HG02981 (cell line): ENCODE measurements at regions not wholly inside any gene's neighbourhood (a gene's known extent, or its start where the extent isn't known, plus 50 kb on each side); places are given as distances from the start of the nearest gene placed in this dataset.
"Not testable (repeated sequence)": the region's sequence is repeated elsewhere in the genome, so short reads cannot be mapped to it uniquely, and the experiment has no call there.

Source experiments
- ATAC-seq: cut with Tn5 transposase; IDR thresholded peaks from one replicate; pipeline ENCODE4 v1.9.1; 2021; ENCODE audit warnings: mild to moderate bottlenecking, moderate library complexity; ENCODE audit not compliant: unreplicated experiment

GRCh38 chr3:167106456-167106855 lies 273.6 kb downstream of the ZBBX start:
- ATAC-seq: no peak

GRCh38 chr3:167102071-167102470 lies 278.0 kb downstream of the ZBBX start:
- no peak for ATAC-seq

DNA sequence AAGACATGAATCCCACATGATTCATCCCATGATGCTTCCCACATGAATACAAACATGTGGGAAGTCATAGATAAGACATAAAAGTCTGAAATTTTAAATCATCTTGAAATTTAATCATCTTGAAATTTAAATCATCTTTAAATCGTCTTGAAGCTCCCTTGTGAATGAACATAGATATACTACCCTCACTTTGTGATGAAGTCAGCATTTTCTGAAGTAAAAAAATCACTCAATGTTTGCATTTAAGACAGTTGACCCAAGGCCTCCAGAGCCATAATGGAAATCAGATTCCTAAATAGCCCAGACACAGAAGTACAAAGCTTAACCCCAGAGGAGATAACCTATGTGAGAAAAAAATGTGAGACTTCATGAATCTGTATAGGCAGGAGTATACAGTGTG lies 279.4 kb downstream of the ZBBX start:
- ATAC-seq: no peak

DNA sequence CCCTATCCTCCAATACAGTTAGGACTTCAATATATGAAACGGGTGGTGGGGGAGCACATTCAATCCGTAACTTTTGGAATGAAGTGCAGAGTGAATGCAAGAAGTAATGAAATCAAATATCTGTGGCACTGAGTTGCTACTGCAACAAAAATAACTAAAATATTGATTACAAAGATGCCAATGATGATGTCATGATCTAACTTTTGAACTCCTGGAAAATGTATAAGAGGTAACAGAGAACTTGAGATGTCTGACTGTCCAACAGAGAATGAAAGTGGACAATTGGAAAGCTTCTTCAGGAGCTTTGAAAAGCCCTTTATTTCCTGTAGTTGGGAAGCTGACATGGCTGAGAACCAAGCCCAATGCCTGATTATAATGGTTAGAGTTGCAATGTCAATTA lies 279.9 kb downstream of the ZBBX start:
- no peak for ATAC-seq

GRCh38 chr3:167095976-167096375 lies 284.1 kb downstream of the ZBBX start:
- ATAC-seq: no peak

DNA sequence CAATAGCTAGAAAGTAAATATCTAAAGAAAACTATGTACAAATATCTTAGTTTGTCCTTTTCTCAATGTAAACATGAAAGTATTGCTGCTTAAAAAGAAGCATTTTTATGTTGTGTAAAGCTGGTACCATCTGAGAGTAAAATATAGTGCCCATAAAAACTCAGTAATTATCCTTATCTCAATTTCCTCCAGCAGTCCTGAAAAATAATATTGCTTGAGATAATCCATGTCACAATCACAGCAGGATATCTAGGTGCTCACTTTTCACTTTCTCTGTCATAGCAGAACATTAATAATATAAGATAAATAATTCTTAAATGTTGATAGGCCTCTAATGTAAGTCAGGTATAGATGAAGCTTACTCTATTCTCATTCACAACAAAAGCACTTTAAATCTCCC lies 285.5 kb downstream of the ZBBX start:
- no peak for ATAC-seq

DNA sequence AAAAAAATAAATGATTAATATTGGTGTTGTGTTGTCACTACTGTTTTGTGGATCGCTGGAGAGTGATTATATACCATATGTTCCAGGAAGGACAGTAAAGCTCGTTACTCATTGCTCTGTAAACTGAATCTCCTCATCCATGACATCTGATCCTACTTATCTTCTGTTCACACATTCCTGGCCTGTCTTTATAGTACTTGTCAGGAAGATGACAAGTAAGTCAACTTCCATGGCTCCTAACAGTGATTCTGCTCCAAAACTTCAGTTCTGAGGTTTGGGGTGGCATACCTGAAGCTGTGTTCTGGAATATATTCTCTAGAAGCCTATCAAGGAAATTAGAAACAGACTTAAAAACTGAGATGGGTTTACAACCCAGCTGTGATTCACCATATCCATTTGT lies 288.9 kb downstream of the ZBBX start:
- no peak for ATAC-seq

DNA sequence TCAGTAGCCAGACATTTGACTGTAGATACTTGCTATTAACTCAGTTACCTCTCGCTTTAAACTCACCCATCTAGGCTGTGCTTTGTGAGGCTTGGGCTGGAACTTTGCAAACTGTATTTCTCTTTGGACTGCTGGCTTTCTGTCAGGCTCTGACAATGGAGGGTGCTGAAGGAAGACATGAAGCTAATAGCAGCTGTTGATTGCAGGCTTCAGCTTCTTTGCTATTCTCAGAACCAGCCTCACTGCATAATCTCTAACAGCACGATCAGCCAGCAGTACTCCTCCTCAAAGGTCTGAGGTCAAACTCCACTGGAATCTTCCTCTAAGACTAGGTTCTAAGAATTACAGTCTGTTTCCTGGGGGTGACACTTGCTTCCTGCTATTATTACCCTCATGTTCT lies 295.6 kb downstream of the ZBBX start:
- no peak for ATAC-seq

DNA sequence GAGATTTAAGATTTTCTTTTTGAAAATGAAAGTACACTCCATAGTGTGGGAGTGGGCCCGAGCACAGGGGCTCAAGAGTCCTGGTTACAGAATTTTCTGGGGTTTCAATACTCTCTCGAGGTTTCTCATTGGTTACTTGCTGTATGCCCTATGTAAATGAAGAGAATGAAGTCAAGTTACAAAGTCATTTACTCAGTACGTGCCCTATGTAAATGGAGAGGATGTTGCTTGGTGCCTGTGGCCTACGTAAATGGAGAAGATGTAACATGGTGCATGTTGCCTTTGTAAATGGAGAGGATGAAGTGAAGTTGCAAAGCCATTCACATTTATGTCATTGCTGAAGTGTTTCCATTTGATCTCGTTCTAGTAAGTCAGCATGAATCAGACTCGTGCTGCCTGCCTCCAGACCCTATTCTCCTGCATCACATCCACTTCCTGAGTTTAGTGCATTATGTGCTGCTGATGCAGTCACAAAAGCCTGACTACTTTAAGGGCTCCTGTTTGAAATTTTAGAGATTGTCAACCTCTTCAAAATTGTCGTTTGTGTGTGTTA lies 302.0 kb downstream of the ZBBX start:
- no peak for ATAC-seq

- no peak for ATAC-seq
These were observed 312.3 kb downstream of the ZBBX start for GRCh38 chr3:167067787-167068161.

- ATAC-seq: no peak
These were observed 312.9 kb downstream of the ZBBX start for GRCh38 chr3:167066977-167067786.

DNA sequence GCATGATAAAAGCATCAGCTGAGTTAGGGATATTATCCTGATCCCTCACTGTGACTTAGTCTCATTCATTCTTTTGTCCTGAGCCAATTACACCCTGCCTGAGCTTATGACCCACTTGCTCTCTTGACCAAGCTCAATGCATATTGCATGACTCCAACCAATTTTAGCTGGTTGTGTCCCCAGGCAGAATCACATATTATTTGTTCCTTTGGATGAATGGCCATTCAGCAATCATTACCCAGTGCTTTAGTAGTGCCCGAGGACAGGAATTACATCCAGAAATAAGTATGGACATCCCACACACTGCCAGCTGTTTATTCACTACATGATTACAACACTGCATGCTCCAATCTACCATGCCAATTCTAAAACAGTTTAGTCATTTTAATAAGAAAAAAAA lies 322.5 kb downstream of the ZBBX start:
- no peak for ATAC-seq

GRCh38 chr3:167054926-167055325 lies 325.2 kb downstream of the ZBBX start:
- ATAC-seq: no peak

GRCh38 chr3:167051421-167051820 lies 328.7 kb downstream of the ZBBX start:
- no peak for ATAC-seq

- no peak for ATAC-seq
These were observed 346.2 kb downstream of the ZBBX start for GRCh38 chr3:167033866-167034265.

- ATAC-seq: no peak
These were observed 347.7 kb downstream of the ZBBX start for GRCh38 chr3:167032267-167032876.

- ATAC-seq: no peak
These were observed 348.6 kb downstream of the ZBBX start for GRCh38 chr3:167031364-167032049.

- ATAC-seq: no peak
These were observed 349.9 kb downstream of the ZBBX start for GRCh38 chr3:167030082-167030725.

GRCh38 chr3:167019503-167019902 lies 360.6 kb downstream of the ZBBX start:
- not testable (repeated sequence) for ATAC-seq

- ATAC-seq: not testable (repeated sequence)
These were observed 361.4 kb downstream of the ZBBX start for GRCh38 chr3:167018591-167019111.

DNA sequence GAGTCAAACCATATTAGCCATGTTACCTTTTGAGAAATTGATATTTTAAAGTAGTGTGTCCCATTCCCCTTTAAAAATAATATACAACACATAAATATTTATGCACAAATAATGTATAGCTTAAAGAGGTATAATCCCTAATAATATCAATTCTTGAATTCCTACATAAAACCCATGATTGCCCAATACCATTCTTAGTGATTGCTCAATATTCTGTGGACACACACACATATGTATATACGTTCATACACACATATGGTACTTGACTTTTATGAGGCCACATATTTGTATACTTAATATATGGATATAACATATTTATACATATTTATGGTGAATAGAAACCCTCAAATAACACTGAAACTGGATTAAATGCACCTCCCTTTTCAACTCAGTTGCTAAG lies 367.4 kb downstream of the ZBBX start:
- no peak for ATAC-seq
